ENCODE measurements at regions not wholly inside any gene's neighbourhood (a gene's known extent, or its start where the extent isn't known, plus 50 kb on each side); places are given as distances from the start of the nearest gene placed in this dataset.
"Not testable (repeated sequence)": the region's sequence is repeated elsewhere in the genome, so short reads cannot be mapped to it uniquely, and the experiment has no call there.

GRCh38 chr22:35138521-35138920 is 72.6 kb downstream of the ISX start:
- DNase-seq = no peak

GRCh38 chr22:35140879-35141745 is 75.2 kb downstream of the ISX start:
- DNase-seq = no peak

- no peak for DNase-seq
Observed at GRCh38 chr22:35148381-35148780, 82.4 kb downstream of the ISX start.

DNA sequence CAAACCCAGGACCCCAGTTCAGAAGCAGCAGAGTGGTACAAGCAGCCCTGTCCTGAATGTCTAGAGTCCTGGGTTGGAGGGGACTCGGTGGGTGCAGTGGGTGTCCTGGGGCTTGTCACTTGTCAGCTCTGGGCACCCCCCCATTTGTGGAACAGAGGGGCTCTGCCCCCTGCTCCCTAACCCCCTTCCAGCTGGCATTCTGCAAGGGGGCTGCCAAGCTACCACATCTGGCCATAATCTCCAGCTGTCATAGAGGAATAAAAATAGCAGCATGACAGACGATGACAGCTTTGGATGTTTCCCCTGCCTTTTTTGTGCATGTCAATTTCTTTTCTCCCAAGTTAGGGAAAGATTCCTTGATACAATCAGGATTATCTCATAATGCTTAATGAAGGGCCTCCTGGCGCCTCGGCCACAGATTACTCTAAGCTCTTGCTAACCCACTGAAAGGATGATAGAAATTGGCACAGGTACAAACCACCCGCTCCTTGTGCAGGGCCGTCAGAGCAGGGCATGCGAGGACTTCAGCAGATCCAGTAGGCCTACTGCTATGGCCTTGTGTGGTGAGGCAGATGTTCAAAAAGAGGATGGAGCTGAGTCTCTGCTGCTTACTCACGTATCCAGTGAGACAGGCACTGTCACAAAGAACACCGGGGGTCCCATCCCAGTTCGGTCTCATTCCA is 83.0 kb downstream of the ISX start:
- no peak for DNase-seq

- DNase-seq = peak; percentile 23
Observed at GRCh38 chr22:35150183-35151107, 84.5 kb downstream of the ISX start.

- no peak for DNase-seq
Observed at GRCh38 chr22:35152316-35152715, 86.4 kb downstream of the ISX start.

GRCh38 chr22:35154937-35155387 is 89.0 kb downstream of the ISX start:
- peak; percentile 14 for DNase-seq

GRCh38 chr22:35155403-35156025 is 89.6 kb downstream of the ISX start:
- DNase-seq = no peak

DNA sequence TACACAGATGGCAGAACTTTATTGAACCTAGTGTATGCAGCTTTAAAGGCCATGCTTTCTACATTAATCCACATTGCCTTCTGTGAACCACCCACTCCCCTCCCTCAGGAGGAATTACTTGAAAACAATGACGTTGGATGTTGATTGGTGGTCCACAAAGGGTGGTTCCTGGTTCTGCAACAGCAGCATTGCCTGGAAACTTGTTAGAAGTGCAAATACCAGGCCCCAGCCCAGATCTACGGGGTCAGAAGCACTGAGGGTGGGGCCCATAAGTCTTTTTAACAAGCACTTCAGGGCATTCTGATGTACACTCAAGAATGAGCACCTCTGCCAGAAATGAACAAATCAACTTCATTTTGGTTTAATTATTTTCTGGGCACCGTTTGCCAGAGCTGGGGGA is 91.0 kb downstream of the ISX start:
- no peak for DNase-seq

GRCh38 chr22:35158336-35158735 is 92.4 kb downstream of the ISX start:
- DNase-seq = no peak

- no peak for DNase-seq
Observed at GRCh38 chr22:35159343-35159742, 93.4 kb downstream of the ISX start.

DNA sequence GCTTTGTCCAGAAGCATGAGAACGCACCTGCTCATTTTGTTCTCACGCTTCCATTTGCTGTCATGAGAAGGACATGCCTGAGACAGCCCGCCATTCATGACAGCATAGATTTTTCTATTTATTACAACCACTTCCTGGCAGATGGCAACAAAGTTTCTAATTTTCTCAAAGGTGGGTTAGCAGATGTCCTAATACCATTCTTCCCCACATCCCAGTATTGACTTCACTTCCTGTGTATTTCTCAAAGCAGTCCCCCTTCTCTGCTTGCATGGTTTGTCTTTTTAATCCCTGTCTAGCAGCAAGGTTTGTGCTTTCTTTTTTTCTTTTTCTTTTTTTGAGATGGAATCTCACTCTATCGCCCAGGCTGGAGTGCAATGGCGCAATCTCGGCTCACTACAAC is 94.3 kb downstream of the ISX start:
- DNase-seq = no peak

DNA sequence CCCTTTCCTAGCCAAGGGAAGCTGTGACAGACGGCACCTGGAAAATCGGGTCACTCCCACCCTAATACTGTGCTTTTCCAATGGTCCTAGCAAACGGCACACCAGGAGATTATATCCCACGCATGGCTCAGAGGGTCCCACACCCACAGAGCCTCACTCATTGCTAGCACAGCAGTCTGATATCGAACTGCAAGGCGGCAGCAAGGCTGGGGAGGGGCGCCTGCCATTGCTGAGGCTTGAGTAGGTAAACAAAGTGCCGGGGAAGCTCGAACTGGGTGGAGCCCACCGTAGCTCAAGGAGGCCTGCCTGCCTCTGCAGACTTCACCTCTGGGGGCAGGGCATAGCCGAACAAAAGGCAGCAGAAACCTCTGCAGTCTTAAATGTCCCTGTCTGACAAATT is 91.4 kb upstream of the HMGXB4 start:
- DNase-seq = not testable (repeated sequence)

DNA sequence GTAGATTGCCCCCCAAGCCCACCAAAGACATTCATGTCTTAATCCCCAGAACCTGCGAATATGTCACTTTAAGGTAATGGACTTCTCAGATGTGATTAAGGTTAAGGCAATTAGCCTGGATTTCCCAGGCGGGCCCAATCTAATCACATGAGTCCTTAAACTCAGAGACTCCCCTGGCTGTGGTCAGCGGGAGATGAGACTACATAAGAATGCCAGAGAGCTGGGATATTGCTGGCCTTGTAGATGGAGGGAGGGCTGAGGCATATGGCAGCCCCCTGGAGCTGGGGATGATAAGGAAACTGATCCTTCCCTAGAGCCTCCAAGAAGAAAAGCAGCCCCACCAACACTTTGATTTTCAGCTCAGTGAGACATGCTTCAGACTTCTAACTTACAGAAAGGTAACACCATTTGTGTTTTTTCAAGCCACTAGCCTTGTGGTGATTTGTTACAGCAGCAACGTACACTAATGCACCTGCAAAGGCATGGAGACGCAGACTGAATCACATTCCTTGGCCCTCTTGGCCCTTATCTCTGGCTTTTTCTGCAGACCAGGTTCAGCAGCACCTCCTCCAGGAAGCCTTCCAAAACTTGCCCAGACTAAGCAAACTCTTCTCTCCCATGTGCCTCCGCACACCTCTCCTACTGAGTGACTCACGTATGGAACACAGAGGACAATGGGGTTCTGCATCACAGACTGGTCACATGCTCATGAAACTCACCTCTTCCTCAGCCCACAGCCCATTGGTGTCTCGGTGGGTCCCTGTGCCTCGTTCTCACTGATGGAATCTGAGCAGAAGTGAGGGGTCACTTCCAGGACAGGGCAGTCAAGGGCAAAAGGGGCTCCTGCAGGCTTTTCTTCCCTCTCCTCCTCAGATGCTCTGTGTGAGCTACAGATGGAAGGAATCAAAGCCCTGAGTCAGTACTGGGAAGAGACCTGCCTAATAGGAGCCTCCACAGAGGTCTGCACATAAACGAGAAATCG is 86.3 kb upstream of the HMGXB4 start:
- no peak for DNase-seq

GRCh38 chr22:35172442-35172841 is 84.9 kb upstream of the HMGXB4 start:
- no peak for DNase-seq

- no peak for DNase-seq
Observed at GRCh38 chr22:35173655-35174054, 83.6 kb upstream of the HMGXB4 start.

DNA sequence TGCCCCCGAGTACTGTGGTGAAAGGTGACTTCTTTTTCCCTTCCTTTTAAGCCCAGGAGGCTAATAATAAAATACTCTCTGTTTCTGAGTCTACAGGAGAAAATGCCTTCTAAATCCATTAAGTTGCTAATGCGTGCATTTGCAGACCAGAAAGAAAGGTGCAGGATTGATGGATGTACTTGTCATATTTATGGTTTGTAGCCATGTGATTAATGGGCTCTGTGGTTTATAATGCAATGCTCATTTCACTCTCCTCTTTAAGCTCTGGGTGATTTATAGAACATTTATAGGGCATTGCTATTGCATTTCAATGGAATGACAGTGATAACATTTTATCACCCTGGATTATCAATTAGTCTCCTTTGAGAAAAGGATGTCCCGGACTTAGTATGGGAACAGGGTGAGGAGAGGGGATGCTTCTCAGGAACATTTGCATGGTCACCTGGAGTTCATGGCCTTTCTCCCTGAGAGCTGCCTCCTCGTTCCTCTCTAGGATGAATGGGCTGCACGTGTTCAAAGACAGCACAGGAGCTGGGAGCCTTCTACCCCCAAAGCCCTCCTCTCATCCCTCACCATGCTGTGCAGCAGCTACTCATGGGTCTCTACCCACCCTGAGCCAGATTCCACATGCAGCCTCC is 82.8 kb upstream of the HMGXB4 start:
- no peak for DNase-seq

DNA sequence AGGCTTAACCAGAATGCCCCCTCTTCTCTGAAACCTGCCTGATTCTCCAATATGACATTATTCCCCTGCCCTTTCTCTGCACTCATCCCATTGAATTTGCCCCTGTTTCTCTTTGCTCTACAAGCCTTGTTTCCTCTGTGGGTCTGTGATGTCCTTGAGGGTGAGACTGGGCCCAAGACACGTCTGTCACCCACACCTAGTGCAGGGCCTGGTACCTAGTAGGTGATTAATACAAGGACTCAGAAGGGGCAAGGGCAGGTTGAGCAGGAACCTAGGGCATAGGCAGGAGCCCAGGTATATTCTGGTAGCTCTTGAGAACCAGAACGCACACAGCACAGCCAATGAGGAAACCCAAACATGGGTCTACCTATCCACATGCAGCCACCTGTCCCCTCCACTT is 81.9 kb upstream of the HMGXB4 start:
- no peak for DNase-seq

DNA sequence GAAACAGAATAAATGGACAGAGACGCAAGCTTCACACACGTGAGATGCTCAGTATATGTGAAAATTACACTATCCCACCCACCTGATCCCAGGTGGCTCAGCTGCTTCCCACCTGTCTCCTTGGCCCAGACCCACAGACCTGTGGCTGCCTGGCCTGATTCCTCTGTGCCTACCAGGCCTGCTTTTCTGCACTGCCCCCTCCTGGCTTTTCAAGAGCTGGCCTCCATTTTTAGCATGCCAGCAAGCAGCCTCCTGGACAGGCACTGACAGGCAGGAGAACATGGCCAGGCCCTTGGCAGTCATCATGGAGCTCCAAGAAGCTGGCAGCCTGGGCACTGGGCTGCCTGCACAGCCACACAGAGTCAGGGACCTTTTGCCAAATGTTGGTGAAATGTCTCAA is 79.5 kb upstream of the HMGXB4 start:
- no peak for DNase-seq

DNA sequence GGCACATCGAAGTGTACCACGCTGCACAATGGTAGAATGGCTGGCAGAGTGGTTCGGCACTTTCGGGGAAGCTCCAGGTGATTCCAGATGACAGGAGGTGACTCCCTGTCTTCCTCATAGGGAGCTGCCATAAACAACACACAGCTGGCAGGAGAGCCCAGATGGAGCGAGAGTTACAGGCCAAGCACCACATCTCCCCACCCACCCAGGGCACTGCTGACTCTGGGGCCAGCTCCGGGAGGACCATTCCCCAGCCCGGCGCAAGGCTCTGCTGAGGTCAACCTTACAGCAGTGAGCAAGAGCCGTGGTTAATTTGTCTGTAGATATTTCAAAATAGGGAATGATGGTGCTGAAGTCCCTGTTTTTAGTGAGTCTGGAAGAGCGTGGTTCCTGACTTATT is 78.8 kb upstream of the HMGXB4 start:
- DNase-seq = no peak

DNA sequence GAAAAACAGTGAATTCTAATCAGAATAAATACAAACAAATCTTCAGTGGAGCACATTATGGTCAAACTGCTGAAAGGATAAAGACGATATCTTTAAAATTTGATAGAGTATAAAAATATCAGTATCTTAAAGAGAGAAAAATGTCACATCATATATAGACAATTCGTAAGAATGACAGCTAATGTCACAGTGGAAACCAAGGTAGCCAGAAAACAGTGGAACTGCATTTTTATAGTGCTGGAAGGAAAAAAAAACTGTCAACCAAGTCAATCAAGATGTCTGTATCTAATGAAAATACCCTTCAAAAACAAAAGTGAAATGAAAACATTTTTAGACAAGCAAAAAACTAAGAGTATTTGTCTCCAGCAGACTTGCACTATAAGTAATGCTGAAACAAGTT is 73.4 kb upstream of the HMGXB4 start:
- no peak for DNase-seq

Data from GOT3 (cell line).